ENCODE measurements at regions not wholly inside any gene's neighbourhood (a gene's known extent, or its start where the extent isn't known, plus 50 kb on each side); places are given as distances from the start of the nearest gene placed in this dataset.

DNA sequence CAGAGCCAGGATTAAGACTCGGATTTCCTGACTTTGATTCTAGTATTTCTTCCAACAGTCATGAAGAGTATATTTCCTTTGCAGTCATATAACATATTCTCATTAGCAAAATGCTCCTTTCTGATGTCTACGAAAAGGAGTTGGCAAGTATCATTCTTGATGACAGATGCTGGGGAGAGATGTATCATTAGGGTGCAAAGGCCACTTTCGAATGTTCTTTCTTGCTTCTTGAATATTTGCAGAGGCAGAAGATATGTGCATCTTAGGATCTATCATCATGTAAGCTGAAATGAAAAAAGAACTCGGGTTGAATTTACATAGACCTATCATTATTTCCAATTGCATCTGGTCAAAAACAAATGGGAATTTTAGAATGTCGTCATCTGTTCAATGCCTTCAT is 294.4 kb downstream of the BAMBI start:
- H3K4me3 ChIP-seq (ENCODE audit: low read depth, low read length), result no peak overlapping the region
- ChIA-PET CTCF (interaction anchor here (3.1 kb wide), 1 partner anchor 9 kb away, joined by 10 read pairs; no protein-coding TSS in a partner anchor), POLR2A (no interaction called here)
- DNase-seq (ENCODE audit: low read depth), result no peak
- peaks cover 1% of the 10 kb centered on the region for H3K27me3 ChIP-seq (ENCODE audit: control insufficient read depth, insufficient read depth, low read length)
- TF ChIP-seq, protein P1, sequence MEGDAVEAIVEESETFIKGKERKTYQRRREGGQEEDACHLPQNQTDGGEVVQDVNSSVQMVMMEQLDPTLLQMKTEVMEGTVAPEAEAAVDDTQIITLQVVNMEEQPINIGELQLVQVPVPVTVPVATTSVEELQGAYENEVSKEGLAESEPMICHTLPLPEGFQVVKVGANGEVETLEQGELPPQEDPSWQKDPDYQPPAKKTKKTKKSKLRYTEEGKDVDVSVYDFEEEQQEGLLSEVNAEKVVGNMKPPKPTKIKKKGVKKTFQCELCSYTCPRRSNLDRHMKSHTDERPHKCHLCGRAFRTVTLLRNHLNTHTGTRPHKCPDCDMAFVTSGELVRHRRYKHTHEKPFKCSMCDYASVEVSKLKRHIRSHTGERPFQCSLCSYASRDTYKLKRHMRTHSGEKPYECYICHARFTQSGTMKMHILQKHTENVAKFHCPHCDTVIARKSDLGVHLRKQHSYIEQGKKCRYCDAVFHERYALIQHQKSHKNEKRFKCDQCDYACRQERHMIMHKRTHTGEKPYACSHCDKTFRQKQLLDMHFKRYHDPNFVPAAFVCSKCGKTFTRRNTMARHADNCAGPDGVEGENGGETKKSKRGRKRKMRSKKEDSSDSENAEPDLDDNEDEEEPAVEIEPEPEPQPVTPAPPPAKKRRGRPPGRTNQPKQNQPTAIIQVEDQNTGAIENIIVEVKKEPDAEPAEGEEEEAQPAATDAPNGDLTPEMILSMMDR (IDR thresholded peaks at IDR 0.05; ENCODE audit: insufficient read depth, low read depth, low read length), result no peak
- H3K36me3 ChIP-seq (ENCODE audit: control insufficient read depth, insufficient read depth, low read length), result no peaks in the 10 kb centered on the region

DNA sequence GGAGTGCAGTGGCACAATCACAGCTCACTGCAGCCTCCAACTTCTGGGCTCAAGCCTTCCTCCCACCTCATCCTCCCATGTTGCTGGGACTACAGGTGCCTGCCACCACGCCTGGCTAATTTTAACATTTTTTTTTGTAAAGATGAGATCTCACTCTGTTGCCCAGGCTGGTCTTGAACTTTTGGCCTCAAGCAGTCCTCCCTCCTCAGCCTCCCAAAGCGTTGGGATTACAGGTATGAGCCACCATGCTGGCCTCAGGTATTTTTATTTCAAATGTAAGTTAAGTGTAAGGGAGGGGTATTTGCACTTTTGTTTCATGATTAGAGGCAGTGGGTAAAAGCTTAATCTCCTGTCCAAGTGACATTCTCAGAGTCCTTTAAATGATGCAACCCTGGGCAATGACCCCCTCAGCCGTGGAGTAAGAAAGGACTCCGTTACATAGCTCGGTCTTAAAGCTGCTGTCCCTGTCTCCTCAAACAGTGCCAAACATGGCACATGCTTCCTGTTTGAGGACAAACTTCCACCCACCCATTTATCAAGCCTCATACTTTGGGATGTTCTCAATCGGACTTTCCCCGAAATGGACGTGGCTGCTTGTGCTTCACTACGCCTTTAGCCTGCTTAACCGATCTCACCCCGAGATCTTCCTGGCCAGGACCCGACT is 296.1 kb downstream of the BAMBI start:
- Histone ChIP-seq H3K36me3 (ENCODE audit: control insufficient read depth, insufficient read depth, low read length) (no peaks in the 10 kb centered on the region), H3K27me3 (ENCODE audit: control insufficient read depth, insufficient read depth, low read length) (peaks cover 1% of the 10 kb centered on the region), H3K4me3 (ENCODE audit: low read depth, low read length) (no peak overlapping the region)
- DNase-seq (ENCODE audit: low read depth), result no peak
- ChIA-PET CTCF (interaction anchor here (0.7 to 3.1 kb wide), 2 partner anchors 10 to 331 kb away, joined by 3 to 10 read pairs; no protein-coding TSS in a partner anchor), POLR2A (no interaction called here)
- TF ChIP-seq, protein P1 (IDR thresholded peaks at IDR 0.05; ENCODE audit: insufficient read depth, low read depth, low read length), result no peak

DNA sequence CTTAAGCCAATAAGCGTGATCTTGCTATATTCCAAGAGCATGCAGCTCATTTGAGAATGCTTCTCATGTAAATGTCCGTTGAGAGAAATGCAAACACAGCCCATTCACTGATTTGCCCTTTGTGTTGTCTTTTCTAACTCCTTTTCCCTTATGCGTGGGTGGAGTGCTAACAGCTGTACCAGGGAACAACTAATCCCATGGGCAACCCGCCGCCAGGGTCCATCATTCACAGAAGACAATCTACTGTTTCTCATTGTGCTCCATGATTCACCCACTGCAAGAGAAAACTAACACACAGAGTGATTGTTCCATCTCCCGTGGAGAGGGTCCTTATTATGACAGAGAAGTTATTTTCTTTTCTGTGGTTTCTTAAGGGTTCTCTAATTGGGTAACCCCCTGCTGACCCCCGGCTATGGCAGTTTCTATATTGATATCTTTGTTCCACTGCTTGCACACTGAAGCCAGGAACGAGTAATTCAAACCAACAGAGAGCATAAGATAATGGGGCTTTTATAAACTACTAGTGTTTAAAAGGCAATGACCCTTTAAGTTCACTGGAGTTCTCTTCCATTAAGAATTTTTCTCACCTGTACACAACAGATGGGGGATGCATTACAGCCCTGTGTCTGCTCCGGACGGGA is 298.7 kb downstream of the BAMBI start:
- ChIA-PET CTCF (interaction anchor here (1.9 kb wide), 1 partner anchor 16 kb away, joined by 4 read pairs; no protein-coding TSS in a partner anchor), POLR2A (no interaction called here)
- TF ChIP-seq, protein P1 (IDR thresholded peaks at IDR 0.05; ENCODE audit: insufficient read depth, low read depth, low read length), result no peak
- DNase-seq (ENCODE audit: low read depth), result no peak
- Histone ChIP-seq H3K27me3 (ENCODE audit: control insufficient read depth, insufficient read depth, low read length) (peaks cover 4% of the 10 kb centered on the region), H3K36me3 (ENCODE audit: control insufficient read depth, insufficient read depth, low read length) (no peaks in the 10 kb centered on the region), H3K4me3 (ENCODE audit: low read depth, low read length) (no peak overlapping the region)

DNA sequence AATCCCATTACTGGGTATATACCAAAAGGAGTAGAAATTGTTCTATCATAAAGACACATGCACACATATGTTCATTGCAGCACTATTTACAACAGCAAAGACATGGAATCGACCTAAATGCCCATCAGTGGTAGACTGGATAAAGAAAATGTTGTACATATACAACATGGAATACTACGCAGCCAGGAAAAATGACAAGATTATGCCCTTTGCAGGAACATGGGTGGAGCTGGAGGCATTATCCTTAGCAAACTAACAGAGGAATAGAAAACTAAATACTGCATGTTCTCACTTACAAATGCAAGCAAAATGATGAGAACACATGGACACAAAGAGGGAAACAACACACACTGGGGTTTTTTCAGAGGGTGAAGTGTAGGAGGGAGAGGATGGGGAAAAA is 300.2 kb downstream of the BAMBI start:
- Histone ChIP-seq H3K27me3 (ENCODE audit: control insufficient read depth, insufficient read depth, low read length) (peaks cover 4% of the 10 kb centered on the region), H3K4me3 (ENCODE audit: low read depth, low read length) (no peak overlapping the region), H3K36me3 (ENCODE audit: control insufficient read depth, insufficient read depth, low read length) (no peaks in the 10 kb centered on the region)
- POLR2A ChIA-PET, result no interaction called here
- TF ChIP-seq, protein P1 (IDR thresholded peaks at IDR 0.05; ENCODE audit: insufficient read depth, low read depth, low read length), result no peak
- no peak for DNase-seq (ENCODE audit: low read depth)
- CTCF ChIA-PET, result no interaction called here

GRCh38 chr10:28980264-28980663 is 302.9 kb downstream of the BAMBI start:
- ChIA-PET POLR2A (no interaction called here), CTCF (no interaction called here)
- no peak for DNase-seq (ENCODE audit: low read depth)
- TF ChIP-seq, protein P1 (IDR thresholded peaks at IDR 0.05; ENCODE audit: insufficient read depth, low read depth, low read length), result no peak
- no peaks in the 10 kb centered on the region for H3K36me3 ChIP-seq (ENCODE audit: control insufficient read depth, insufficient read depth, low read length)
- peaks cover 3% of the 10 kb centered on the region; the same call in 1 of the 2 replicates for H3K27me3 ChIP-seq (ENCODE audit: control insufficient read depth, insufficient read depth, low read length)
- H3K4me3 ChIP-seq (ENCODE audit: low read depth, low read length), result no peak overlapping the region

Measured in BJ (cell line).